IPS-NIHi7 (cell line): ENCODE measurements at regions not wholly inside any gene's neighbourhood (a gene's known extent, or its start where the extent isn't known, plus 50 kb on each side); places are given as distances from the start of the nearest gene placed in this dataset.

ENCODE experiments used
- DNase-seq: peaks from one replicate; pipeline ENCODE4 v3.0.0; 2012; ENCODE audit warnings: mixed read lengths; ENCODE audit errors: extremely low spot score

GRCh38 chr2:19439081-19439480 lies 80.7 kb upstream of the OSR1 start:
- DNase-seq, result no peak

DNA sequence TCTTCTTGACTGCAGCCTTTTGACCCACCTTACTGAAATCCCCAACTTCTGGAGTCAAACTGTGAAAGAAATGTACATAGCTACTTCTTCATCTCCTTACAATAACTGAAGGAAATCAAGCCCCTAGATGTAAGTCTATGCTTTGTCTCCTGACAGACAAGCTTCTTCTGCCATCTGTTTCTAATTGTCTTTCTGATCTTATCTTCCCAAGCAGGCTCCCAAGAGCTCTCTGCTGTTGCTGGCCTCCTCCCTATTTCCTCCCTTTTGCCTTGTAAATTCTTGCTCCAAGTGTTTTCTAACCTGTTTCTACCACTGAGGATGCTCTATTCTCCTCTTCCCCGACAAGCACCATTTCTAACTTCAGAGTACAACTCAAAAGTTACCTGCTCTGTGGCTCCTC lies 77.4 kb upstream of the OSR1 start:
- no peak for DNase-seq

- DNase-seq, result no peak
Observed at GRCh38 chr2:19434413-19434812, 76.0 kb upstream of the OSR1 start.

GRCh38 chr2:19426941-19427340 lies 68.5 kb upstream of the OSR1 start:
- DNase-seq, result no peak

- DNase-seq, result no peak
Observed at GRCh38 chr2:19426144-19426543, 67.7 kb upstream of the OSR1 start.

DNA sequence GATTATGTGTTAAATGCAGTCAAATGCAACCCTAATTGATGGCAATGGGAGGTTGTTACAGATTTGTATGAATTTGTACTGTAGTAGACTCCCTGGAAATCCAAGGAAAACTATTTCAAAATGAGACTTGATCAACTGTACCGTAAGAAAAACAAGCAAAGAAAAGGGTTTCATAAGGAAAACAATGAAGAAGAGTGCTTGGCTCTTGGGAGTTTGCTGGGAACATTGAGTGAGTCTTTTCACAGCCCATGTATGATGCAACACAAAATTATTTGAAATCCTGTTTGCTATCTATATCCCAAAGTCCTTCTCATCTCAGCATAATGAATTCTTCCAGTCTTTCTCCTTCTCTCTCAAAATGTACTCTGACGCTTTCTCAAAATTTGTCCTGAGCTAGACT lies 67.0 kb upstream of the OSR1 start:
- no peak for DNase-seq

DNA sequence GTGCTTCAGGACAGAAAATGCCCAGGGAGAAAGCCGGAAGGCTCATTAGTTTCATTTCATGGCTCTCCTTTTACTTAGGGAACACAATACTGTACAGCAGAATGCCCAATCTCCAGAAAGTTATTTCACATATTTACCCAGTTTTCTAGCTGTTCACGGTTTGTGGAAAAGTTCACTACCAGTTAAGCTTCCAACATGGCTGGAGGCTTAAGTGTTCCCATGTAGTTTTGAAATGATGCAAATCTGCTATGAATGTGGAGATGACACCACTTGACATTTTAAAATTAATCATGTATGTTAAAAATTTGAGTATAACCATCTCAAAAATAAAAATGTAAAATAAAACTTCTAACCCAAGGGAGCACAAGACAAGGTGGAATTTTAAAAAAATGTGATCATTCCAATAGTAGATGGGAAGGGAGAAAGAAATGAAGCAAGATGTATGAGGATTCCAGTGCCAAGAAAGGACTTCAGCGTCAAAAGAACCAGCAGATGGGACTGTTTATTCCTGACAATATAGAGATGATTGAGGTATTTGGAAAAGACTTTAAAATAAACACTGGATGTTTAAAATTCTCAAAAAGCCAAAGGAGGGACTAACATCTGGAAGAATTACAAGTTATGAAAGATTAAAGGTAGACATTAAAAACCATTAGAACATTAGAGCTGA lies 60.9 kb upstream of the OSR1 start:
- no peak for DNase-seq

GRCh38 chr2:19416784-19417684 lies 58.6 kb upstream of the OSR1 start:
- DNase-seq, result no peak

- DNase-seq, result no peak
Observed at GRCh38 chr2:19416083-19416482, 57.7 kb upstream of the OSR1 start.

GRCh38 chr2:19409046-19409445 lies 50.6 kb upstream of the OSR1 start:
- no peak for DNase-seq

GRCh38 chr2:19408592-19408991 lies 50.2 kb upstream of the OSR1 start:
- no peak for DNase-seq
